GM19025 (cell line): ENCODE measurements at regions not wholly inside any gene's neighbourhood (a gene's known extent, or its start where the extent isn't known, plus 50 kb on each side); places are given as distances from the start of the nearest gene placed in this dataset.

Experiments used
- ATAC-seq: cut with Tn5 transposase; IDR thresholded peaks from one replicate; pipeline ENCODE4 v1.9.1; 2021; ENCODE audit warnings: mild to moderate bottlenecking, low read depth, moderate library complexity; ENCODE audit not compliant: unreplicated experiment

- ATAC-seq, result no peak
These were observed 1226.8 kb downstream of the SLC16A7 start for GRCh38 chr12:60822580-60822979.

- no peak for ATAC-seq
These were observed 1234.6 kb downstream of the SLC16A7 start for GRCh38 chr12:60830381-60830780.

GRCh38 chr12:60832290-60832689 lies 1236.5 kb downstream of the SLC16A7 start:
- no peak for ATAC-seq

- no peak for ATAC-seq
These were observed 1238.5 kb downstream of the SLC16A7 start for GRCh38 chr12:60834372-60834771.

GRCh38 chr12:60834806-60835205 lies 1239.0 kb downstream of the SLC16A7 start:
- no peak for ATAC-seq

- ATAC-seq, result no peak
These were observed 1240.8 kb downstream of the SLC16A7 start for GRCh38 chr12:60836651-60837050.

GRCh38 chr12:60842181-60842580 lies 1246.4 kb downstream of the SLC16A7 start:
- no peak for ATAC-seq

- ATAC-seq, result no peak
These were observed 1248.3 kb downstream of the SLC16A7 start for GRCh38 chr12:60844101-60844500.

- ATAC-seq, result no peak
These were observed 1249.0 kb downstream of the SLC16A7 start for GRCh38 chr12:60844875-60845274.

GRCh38 chr12:60845696-60846095 lies 1249.9 kb downstream of the SLC16A7 start:
- ATAC-seq, result no peak

GRCh38 chr12:60847281-60847680 lies 1251.5 kb downstream of the SLC16A7 start:
- ATAC-seq, result no peak

GRCh38 chr12:60849723-60850122 lies 1253.9 kb downstream of the SLC16A7 start:
- no peak for ATAC-seq

- ATAC-seq, result no peak
These were observed 1257.6 kb downstream of the SLC16A7 start for GRCh38 chr12:60853407-60853806.

- ATAC-seq, result no peak
These were observed 1267.6 kb downstream of the SLC16A7 start for GRCh38 chr12:60863421-60863820.

- ATAC-seq, result no peak
These were observed 1276.4 kb downstream of the SLC16A7 start for GRCh38 chr12:60872219-60872618.

- no peak for ATAC-seq
These were observed 1277.3 kb downstream of the SLC16A7 start for GRCh38 chr12:60872850-60873713.

GRCh38 chr12:60874091-60874490 lies 1278.3 kb downstream of the SLC16A7 start:
- no peak for ATAC-seq

GRCh38 chr12:60920841-60921495 lies 1325.1 kb downstream of the SLC16A7 start:
- ATAC-seq, result no peak

- ATAC-seq, result no peak
These were observed 1325.7 kb downstream of the SLC16A7 start for GRCh38 chr12:60921541-60921940.

- ATAC-seq, result no peak
These were observed 1330.4 kb downstream of the SLC16A7 start for GRCh38 chr12:60926256-60926655.

- ATAC-seq, result no peak
These were observed 1330.1 kb upstream of the USP15 start for GRCh38 chr12:60930151-60930550.
